HepG2 (cell line): ENCODE measurements at regions not wholly inside any gene's neighbourhood (a gene's known extent, or its start where the extent isn't known, plus 50 kb on each side); places are given as distances from the start of the nearest gene placed in this dataset.
"Not testable (repeated sequence)": the region's sequence is repeated elsewhere in the genome, so short reads cannot be mapped to it uniquely, and the experiment has no call there.

Experiments used
- ATAC-seq: fragments of 200-7000 bp; cut with Tn5 transposase; 3 replicates; pipeline ENCODE4 v1.9.1; 2020; ENCODE audit warnings: mild to moderate bottlenecking, moderate library complexity
- BruUV-seq: library from RNA; stranded (reverse); fragments of 400-500 nt; replicated peaks from 2 replicates; lab custom pipeline; 2021; lab: Mats Ljungman, UMichigan
- CTCF ChIA-PET: fragments of 300-600 bp; formaldehyde crosslinking; extraction: SDS; loops from one replicate; lab custom pipeline; 2021; ENCODE audit warnings: low total read pairs, inconsistent platforms, low intra/inter-chr PET ratio; lab: Yijun Ruan, JAX
- POLR2A ChIA-PET: fragments of 350-600 bp; sonication (Branson Sonifier 250); formaldehyde crosslinking; loops from one replicate; lab custom pipeline; 2020; ENCODE audit warnings: antibody characterized with exemption, inconsistent platforms; lab: Yijun Ruan, JAX
- DNase-seq: peaks from one replicate; pipeline ENCODE4 v3.0.0-alpha.2; 2015; ENCODE audit warnings: low spot score
- FAIRE-seq: peaks from 3 replicates; lab custom pipeline; 2011; peaks lifted over from hg19 to GRCh38; lab: Jason Lieb, UNC
- H2AFZ ChIP-seq: one replicate; pipeline ENCODE4 v1.6.1; 2011; ENCODE audit warnings: low read length, inconsistent platforms
- H3K27ac ChIP-seq: fragments of 300-600 bp; 3 replicates; pipeline ENCODE4 v1.8.0; 2011; ENCODE audit warnings: mixed run types, mild to moderate bottlenecking, mixed read lengths, low read length, inconsistent platforms; ENCODE audit not compliant: insufficient read depth; ENCODE audit errors: extremely low read length
- H3K27me3 ChIP-seq, 2 experiments: fragments of 200-600 bp in 1 of 2; 2 replicates in 1 of 2; 3 replicates in 1 of 2; pipeline versions ENCODE4 v1.6.0 to v1.8.0; 2011; ENCODE audit warnings: low read length in 2 of 2, mild to moderate bottlenecking in 2 of 2, moderate library complexity in 2 of 2, inconsistent platforms in 1 of 2; ENCODE audit not compliant: insufficient read depth in 2 of 2, control insufficient read depth in 1 of 2
- H3K36me3 ChIP-seq, 2 experiments: fragments of 200-600 bp in 1 of 2; replicated peaks in 1 of 2; 2 replicates in 1 of 2; 3 replicates in 1 of 2; pipeline versions ENCODE4 v1.5.1 to v1.8.0; 2011; ENCODE audit warnings: low read length in 2 of 2, inconsistent platforms in 1 of 2; ENCODE audit not compliant: insufficient read depth in 2 of 2, control insufficient read depth in 1 of 2
- H3K4me1 ChIP-seq: 2 replicates; pipeline ENCODE4 v1.5.1; 2012; ENCODE audit warnings: low read length, inconsistent platforms; ENCODE audit not compliant: insufficient read depth
- H3K4me2 ChIP-seq: 2 replicates; pipeline ENCODE4 v1.6.0; 2011; ENCODE audit warnings: low read depth, low read length, inconsistent platforms
- H3K4me3 ChIP-seq, 3 experiments: fragments of 200-600 bp in 1 of 3; sonication (generic), shearing (Covaris generic) in 1 of 3; replicated peaks in 1 of 3; 2 replicates each; pipeline ENCODE4 v1.5.1; 2011 to 2016; ENCODE audit warnings: low read length in 3 of 3, inconsistent platforms in 2 of 3, low read depth in 2 of 3, mild to moderate bottlenecking in 2 of 3, control low read depth in 1 of 3, mixed read lengths in 1 of 3; ENCODE audit not compliant: insufficient read depth in 1 of 3
- H3K79me2 ChIP-seq: one replicate; pipeline ENCODE4 v1.6.1; 2011; ENCODE audit warnings: low read length, inconsistent platforms; ENCODE audit not compliant: insufficient read depth
- H3K9ac ChIP-seq: 2 replicates; pipeline ENCODE4 v1.6.0; 2011; ENCODE audit warnings: mild to moderate bottlenecking, low read depth, low read length, inconsistent platforms; ENCODE audit not compliant: insufficient read depth
- H3K9me3 ChIP-seq: 2 replicates; pipeline ENCODE4 v1.5.1; 2012; ENCODE audit warnings: mild to moderate bottlenecking, low read length
- H4K20me1 ChIP-seq: 2 replicates; pipeline ENCODE4 v1.6.0; 2011; ENCODE audit warnings: inconsistent platforms, mild to moderate bottlenecking, low read length, moderate library complexity; ENCODE audit not compliant: insufficient read depth
- CBX2 ChIP-seq, 2 experiments: fragments of 200-600 bp in 1 of 2; sonication (generic); formaldehyde crosslinking in 1 of 2; IDR thresholded peaks; 2 replicates each; pipeline versions ENCODE4 v1.7.0 to v1.8.1; 2018 to 2022; ENCODE audit warnings: low read depth in 2 of 2, low read length in 1 of 2, mild to moderate bottlenecking in 1 of 2, missing genetic modification reagents in 1 of 2
- HNRNPUL1 ChIP-seq: fragments of 200-400 bp; formaldehyde crosslinking; IDR thresholded peaks from 2 replicates; pipeline ENCODE4 v1.6.1; 2017; ENCODE audit warnings: low read depth, mild to moderate bottlenecking, low read length, moderate library complexity
- JUND ChIP-seq: sonication (generic); formaldehyde crosslinking; IDR thresholded peaks from 2 replicates; pipeline ENCODE4 v1.8.0; 2022; ENCODE audit warnings: mild to moderate bottlenecking, missing genetic modification reagents
- KLF16 ChIP-seq, 2 experiments: sonication (generic) in 1 of 2; formaldehyde crosslinking in 1 of 2; IDR thresholded peaks; 2 replicates each; pipeline versions ENCODE4 v1.6.1 to v1.8.0; 2016 to 2023; ENCODE audit warnings: missing genetic modification reagents in 2 of 2, missing compliant biosample characterization in 1 of 2
- MAFF ChIP-seq: IDR thresholded peaks from 2 replicates; pipeline ENCODE4 v1.6.1; 2011; ENCODE audit warnings: low read depth, low read length, improper control_type of control experiment
- MAFK ChIP-seq, 2 experiments: IDR thresholded peaks in 1 of 2; conservative IDR thresholded peaks in 1 of 2; 2 replicates each; pipeline ENCODE4 v1.6.1; 2011; ENCODE audit warnings: improper control_type of control experiment in 2 of 2, low read length in 2 of 2
- PHF8 ChIP-seq: sonication (generic); formaldehyde crosslinking; IDR thresholded peaks from 2 replicates; pipeline ENCODE4 v1.5.0; 2020; ENCODE audit warnings: missing genetic modification reagents
- SALL1 ChIP-seq: sonication (generic); formaldehyde crosslinking; IDR thresholded peaks from 2 replicates; pipeline ENCODE4 v1.8.0; 2022; ENCODE audit warnings: mild to moderate bottlenecking, missing genetic modification reagents
- SRSF9 ChIP-seq: fragments of 200-400 bp; formaldehyde crosslinking; IDR thresholded peaks from 2 replicates; pipeline ENCODE4 v1.6.1; 2018; ENCODE audit warnings: borderline replicate concordance, mild to moderate bottlenecking, low read depth, low read length; ENCODE audit not compliant: insufficient read depth, poor library complexity, severe bottlenecking
- YEATS2 ChIP-seq: sonication (generic); formaldehyde crosslinking; IDR thresholded peaks from 2 replicates; pipeline ENCODE4 v1.4.0; 2020; ENCODE audit warnings: missing genetic modification reagents, borderline replicate concordance
- ZBTB49 ChIP-seq: sonication (generic); formaldehyde crosslinking; IDR thresholded peaks from 2 replicates; pipeline ENCODE4 v1.4.0; 2020; ENCODE audit warnings: missing genetic modification reagents, borderline replicate concordance
- ZNF562 ChIP-seq: sonication (generic); formaldehyde crosslinking; IDR thresholded peaks from 2 replicates; pipeline ENCODE4 v1.8.0; 2022; ENCODE audit warnings: missing genetic modification reagents, borderline replicate concordance
- ZNF7 ChIP-seq: IDR thresholded peaks from 2 replicates; pipeline ENCODE4 v1.6.1; 2016; ENCODE audit warnings: missing biosample characterization, missing genetic modification reagents
- ZSCAN22 ChIP-seq: sonication (generic); formaldehyde crosslinking; IDR thresholded peaks from 2 replicates; pipeline ENCODE4 v1.4.0; 2020; ENCODE audit warnings: mild to moderate bottlenecking, missing genetic modification reagents
- WGBS: methylation state at CpG from one replicate; pipeline ENCODE4 v1.1.6; 2017; ENCODE audit warnings: low lambda C conversion rate; 5-methylcytosine and 5-hydroxymethylcytosine counted together
- in situ Hi-C: cut with HindIII; loops from 2 replicates; pipeline ENCODE4 v1.10.0; 2017; ENCODE audit warnings: low pct_unique_long_range_greater_than_20kb; ENCODE audit not compliant: extremely low pct_ligation_motif_present
- intact Hi-C: fragments of 100-400 bp; cut with micrococcal nuclease; formaldehyde crosslinking; loops from one replicate; pipeline ENCODE4 v1.10.0; 2022; ENCODE audit not compliant: unreplicated experiment

GRCh38 chr7:52161483-52161882 is 844.9 kb upstream of the COBL start:
- H3K27me3 ChIP-seq, result no peaks in the 10 kb centered on the region
- no peak overlapping the region for H3K27ac ChIP-seq
- in situ Hi-C loops, result no loop called here
- H3K79me2 ChIP-seq, result no peaks in the 10 kb centered on the region
- no peak overlapping the region for H3K4me2 ChIP-seq
- FAIRE-seq, result no peak
- no peak overlapping the region for H2AFZ ChIP-seq
- no peak overlapping the region for H3K4me3 ChIP-seq
- no peak for DNase-seq
- no peak for ATAC-seq
- H3K4me1 ChIP-seq, result no peaks in the 10 kb centered on the region
- no peak overlapping the region for H3K9ac ChIP-seq
- POLR2A ChIA-PET, result no interaction called here
- no peaks in the 10 kb centered on the region for H3K36me3 ChIP-seq
- CTCF ChIA-PET, result no interaction called here
- intact Hi-C loops, result loop anchor here (10.0 kb wide), 1 partner anchor 727 kb away; no protein-coding TSS in a partner anchor
- TF ChIP-seq PHF8 (CRISPR knock-in tag) (no peak), CBX2 (IDR thresholded peaks at IDR 0.05; ENCODE audit: low read depth, low read length) (no peak), CBX2 (CRISPR knock-in tag; IDR thresholded peaks at IDR 0.05; ENCODE audit: low read depth) (no peak), ZNF562 (CRISPR knock-in tag) (no peak), MAFK (conservative IDR thresholded peaks at IDR 0.05 in 1 of 2, IDR thresholded peaks at IDR 0.05 in 1 of 2; ENCODE audit: low read length in 2 of 2) (peak; percentile 46 to 83; a peak in 3 of 4 replicates), ZNF7 (CRISPR knock-in tag) (no peak), HNRNPUL1 (no peak), ZSCAN22 (no peak), SRSF9 (no peak), KLF16 (CRISPR knock-in tag; IDR thresholded peaks at IDR 0.05) (no peak), SALL1 (no peak), MAFF (peak; percentile 60; the same call in 1 of the 2 replicates), ZBTB49 (CRISPR knock-in tag) (no peak), JUND (no peak), YEATS2 (CRISPR knock-in tag) (no peak)
- no peaks in the 10 kb centered on the region for H4K20me1 ChIP-seq
- no TSS peak for BruUV-seq
- no peaks in the 10 kb centered on the region for H3K9me3 ChIP-seq

GRCh38 chr7:52159421-52159820 is 842.8 kb upstream of the COBL start:
- H3K27me3 ChIP-seq, FAIRE-seq, H3K4me1 ChIP-seq, H3K27ac ChIP-seq, H2AFZ ChIP-seq, H3K79me2 ChIP-seq, intact Hi-C loops, H4K20me1 ChIP-seq, H3K36me3 ChIP-seq, CTCF ChIA-PET, H3K4me3 ChIP-seq, ATAC-seq, POLR2A ChIA-PET, in situ Hi-C loops, H3K9ac ChIP-seq, H3K9me3 ChIP-seq, BruUV-seq, DNase-seq, H3K4me2 ChIP-seq: not testable (repeated sequence)
- WGBS, result 64% methylated on average over 17 of the region's 17 CpGs
